HG03565 (cell line): ENCODE measurements at regions not wholly inside any gene's neighbourhood (a gene's known extent, or its start where the extent isn't known, plus 50 kb on each side); places are given as distances from the start of the nearest gene placed in this dataset.

Experiments used
- ATAC-seq: cut with Tn5 transposase; IDR thresholded peaks from one replicate; pipeline ENCODE4 v1.9.1; 2021; ENCODE audit warnings: mild to moderate bottlenecking, moderate library complexity; ENCODE audit not compliant: unreplicated experiment

GRCh38 chr10:3549118-3549517, 235.9 kb downstream of the KLF6 start:
- no peak for ATAC-seq

- no peak for ATAC-seq
Observed at GRCh38 chr10:3548702-3549101, 236.3 kb downstream of the KLF6 start.

- ATAC-seq = no peak
Observed at GRCh38 chr10:3548076-3548475, 236.9 kb downstream of the KLF6 start.

- ATAC-seq = no peak
Observed at GRCh38 chr10:3544561-3544960, 240.4 kb downstream of the KLF6 start.

GRCh38 chr10:3542185-3542611, 242.8 kb downstream of the KLF6 start:
- no peak for ATAC-seq

- ATAC-seq = no peak
Observed at GRCh38 chr10:3539696-3540383, 245.2 kb downstream of the KLF6 start.

GRCh38 chr10:3538656-3539531, 246.1 kb downstream of the KLF6 start:
- no peak for ATAC-seq

GRCh38 chr10:3538291-3538655, 246.7 kb downstream of the KLF6 start:
- no peak for ATAC-seq

- no peak for ATAC-seq
Observed at GRCh38 chr10:3537518-3537917, 247.5 kb downstream of the KLF6 start.

GRCh38 chr10:3535001-3535400, 250.0 kb downstream of the KLF6 start:
- ATAC-seq = no peak

GRCh38 chr10:3534433-3534832, 250.6 kb downstream of the KLF6 start:
- ATAC-seq = no peak

- no peak for ATAC-seq
Observed at GRCh38 chr10:3533296-3533695, 251.7 kb downstream of the KLF6 start.

GRCh38 chr10:3532644-3533043, 252.4 kb downstream of the KLF6 start:
- ATAC-seq = no peak

- no peak for ATAC-seq
Observed at GRCh38 chr10:3531670-3532069, 253.3 kb downstream of the KLF6 start.

- ATAC-seq = no peak
Observed at GRCh38 chr10:3530783-3531645, 254.0 kb downstream of the KLF6 start.

GRCh38 chr10:3530346-3530745, 254.7 kb downstream of the KLF6 start:
- no peak for ATAC-seq

GRCh38 chr10:3529691-3530090, 255.3 kb downstream of the KLF6 start:
- ATAC-seq = no peak

- ATAC-seq = no peak
Observed at GRCh38 chr10:3528823-3529403, 256.1 kb downstream of the KLF6 start.

GRCh38 chr10:3528271-3528670, 256.7 kb downstream of the KLF6 start:
- ATAC-seq = no peak

GRCh38 chr10:3527869-3528268, 257.1 kb downstream of the KLF6 start:
- no peak for ATAC-seq
